LNCaP clone FGC (cell line): ENCODE measurements at regions not wholly inside any gene's neighbourhood (a gene's known extent, or its start where the extent isn't known, plus 50 kb on each side); places are given as distances from the start of the nearest gene placed in this dataset.

Experiments used
- DNase-seq: peaks from one replicate; pipeline ENCODE4 v3.0.0-alpha.2; 2011; ENCODE audit warnings: low read depth
- H3K4me3 ChIP-seq: 2 replicates; pipeline ENCODE4 v1.5.1; 2011; ENCODE audit warnings: mild to moderate bottlenecking, low read depth, low read length, control low read depth
- TF ChIP-seq, protein P1 (sequence below): IDR thresholded peaks from 2 replicates; pipeline ENCODE4 v1.5.1; 2012; ENCODE audit warnings: mild to moderate bottlenecking; ENCODE audit not compliant: control insufficient read depth, insufficient read depth; ENCODE audit errors: extremely low read depth

- TF ChIP-seq, protein P1, sequence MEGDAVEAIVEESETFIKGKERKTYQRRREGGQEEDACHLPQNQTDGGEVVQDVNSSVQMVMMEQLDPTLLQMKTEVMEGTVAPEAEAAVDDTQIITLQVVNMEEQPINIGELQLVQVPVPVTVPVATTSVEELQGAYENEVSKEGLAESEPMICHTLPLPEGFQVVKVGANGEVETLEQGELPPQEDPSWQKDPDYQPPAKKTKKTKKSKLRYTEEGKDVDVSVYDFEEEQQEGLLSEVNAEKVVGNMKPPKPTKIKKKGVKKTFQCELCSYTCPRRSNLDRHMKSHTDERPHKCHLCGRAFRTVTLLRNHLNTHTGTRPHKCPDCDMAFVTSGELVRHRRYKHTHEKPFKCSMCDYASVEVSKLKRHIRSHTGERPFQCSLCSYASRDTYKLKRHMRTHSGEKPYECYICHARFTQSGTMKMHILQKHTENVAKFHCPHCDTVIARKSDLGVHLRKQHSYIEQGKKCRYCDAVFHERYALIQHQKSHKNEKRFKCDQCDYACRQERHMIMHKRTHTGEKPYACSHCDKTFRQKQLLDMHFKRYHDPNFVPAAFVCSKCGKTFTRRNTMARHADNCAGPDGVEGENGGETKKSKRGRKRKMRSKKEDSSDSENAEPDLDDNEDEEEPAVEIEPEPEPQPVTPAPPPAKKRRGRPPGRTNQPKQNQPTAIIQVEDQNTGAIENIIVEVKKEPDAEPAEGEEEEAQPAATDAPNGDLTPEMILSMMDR = no peak
- no peak overlapping the region for H3K4me3 ChIP-seq
- DNase-seq = no peak
Observed at GRCh38 chr22:22397875-22398524, 110.5 kb downstream of the ZNF280B start.

DNA sequence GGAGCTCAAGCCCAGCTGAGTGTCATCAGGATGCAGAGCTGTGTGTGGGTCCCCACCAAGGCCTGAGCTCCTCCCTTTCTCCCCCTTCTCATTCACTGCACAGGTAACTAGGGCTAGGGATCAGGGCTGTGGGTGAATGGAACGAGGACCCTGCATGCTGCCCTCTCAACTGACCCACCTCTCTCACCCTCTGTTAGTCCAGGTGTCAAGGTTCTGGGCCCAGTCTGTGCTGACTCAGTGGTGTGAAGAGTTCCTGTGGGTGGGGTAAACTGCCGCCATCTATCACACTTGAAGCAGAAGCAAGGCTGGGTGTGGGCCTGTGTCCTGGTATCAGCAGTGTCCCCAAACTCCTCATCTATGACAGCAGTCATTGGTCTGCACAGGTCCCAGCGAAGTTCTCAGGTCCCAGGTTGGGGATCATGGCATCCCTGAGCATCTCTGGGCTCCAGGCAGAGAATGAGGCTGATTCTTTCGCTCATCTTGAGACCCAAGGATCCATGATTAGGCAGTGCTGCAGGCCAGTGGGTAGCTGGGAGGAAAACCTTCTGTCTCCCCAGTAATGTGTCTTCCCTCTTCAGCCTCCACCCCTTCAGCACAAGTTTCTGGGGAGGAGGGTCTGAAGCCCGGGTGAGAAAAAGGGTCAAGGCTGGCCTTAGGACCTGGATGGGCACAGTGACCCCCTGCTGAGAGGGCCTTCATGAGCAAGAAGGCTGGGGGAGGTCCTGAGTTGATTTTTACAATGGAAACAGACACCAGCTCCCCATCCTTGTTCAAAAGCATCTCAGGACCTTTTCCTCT lies 109.8 kb downstream of the ZNF280B start:
- TF ChIP-seq, protein P1 = no peak

DNA sequence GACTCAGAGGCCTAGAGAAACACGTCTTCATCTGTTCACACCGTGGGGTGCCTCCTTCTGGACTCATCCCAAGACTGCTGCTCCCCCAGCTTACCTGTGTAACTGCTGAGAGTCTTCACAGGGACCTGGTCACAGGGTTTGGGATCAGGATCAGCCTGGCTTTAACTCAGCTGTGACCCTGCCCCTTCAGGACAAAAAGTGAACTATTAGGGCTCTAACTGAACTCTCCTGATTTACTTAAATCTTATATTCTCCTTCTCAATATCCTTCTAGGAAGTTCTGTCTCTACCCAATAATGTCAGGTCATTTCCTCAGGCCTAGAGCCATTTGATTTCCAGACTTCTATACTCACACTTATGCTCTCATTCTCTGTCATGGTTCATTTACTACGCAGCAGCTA lies 108.4 kb downstream of the ZNF280B start:
- H3K4me3 ChIP-seq = no peak overlapping the region
- TF ChIP-seq, protein P1 = no peak
- DNase-seq = no peak

More for the DNA sequence above, 109.8 kb downstream of the ZNF280B start:
- DNase-seq = no peak
- H3K4me3 ChIP-seq = no peak overlapping the region

GRCh38 chr22:22400964-22401363 lies 107.6 kb downstream of the ZNF280B start:
- no peak overlapping the region for H3K4me3 ChIP-seq
- TF ChIP-seq, protein P1 = no peak
- no peak for DNase-seq

DNA sequence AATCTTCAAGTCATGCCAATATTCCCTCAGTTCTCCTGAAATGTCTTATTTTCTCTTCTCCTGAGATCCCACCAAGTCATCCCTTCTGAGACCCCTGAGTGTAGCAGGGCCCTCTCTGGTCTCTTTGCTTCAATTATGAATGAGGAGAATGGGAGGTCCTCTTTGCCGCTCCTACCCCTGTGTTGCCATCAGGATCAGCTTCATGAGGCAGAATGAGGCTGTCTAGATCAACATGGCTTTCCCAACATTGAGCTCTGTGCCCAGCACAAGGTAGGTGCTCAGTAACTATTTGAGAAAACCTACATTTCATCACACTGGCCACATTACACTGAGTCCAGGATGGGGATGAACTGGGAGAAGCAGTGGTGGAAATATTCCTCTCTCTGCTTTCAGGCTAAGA lies 107.2 kb downstream of the ZNF280B start:
- H3K4me3 ChIP-seq = no peak overlapping the region
- TF ChIP-seq, protein P1 = no peak
- no peak for DNase-seq

GRCh38 chr22:22403306-22403705 lies 105.2 kb downstream of the ZNF280B start:
- no peak for DNase-seq
- TF ChIP-seq, protein P1 = no peak
- no peak overlapping the region for H3K4me3 ChIP-seq
